Bronchial epithelial cell (primary cell): ENCODE measurements at regions not wholly inside any gene's neighbourhood (a gene's known extent, or its start where the extent isn't known, plus 50 kb on each side); places are given as distances from the start of the nearest gene placed in this dataset.
A peak's percentile ranks its signal among the peaks of the same experiment; 100 is the strongest.

Experiments
- DNase-seq: peaks from one replicate; pipeline ENCODE4 v3.0.0-alpha.2; 2010; ENCODE audit warnings: low read depth
- FAIRE-seq: peaks from 2 replicates; lab custom pipeline; 2011; peaks lifted over from hg19 to GRCh38; lab: Jason Lieb, UNC
- H3K27me3 ChIP-seq: 2 replicates; pipeline ENCODE4 v1.5.1; 2011; ENCODE audit warnings: low read length; ENCODE audit not compliant: control insufficient read depth, insufficient read depth
- H3K36me3 ChIP-seq: 2 replicates; pipeline ENCODE4 v1.5.1; 2011; ENCODE audit warnings: low read length; ENCODE audit not compliant: control insufficient read depth, insufficient read depth
- H3K4me3 ChIP-seq: 2 replicates; pipeline ENCODE4 v1.5.1; 2011; ENCODE audit warnings: mild to moderate bottlenecking, low read depth, low read length, control low read depth
- CTCF ChIP-seq: IDR thresholded peaks from 2 replicates; pipeline ENCODE4 v1.5.1; 2011; ENCODE audit warnings: mild to moderate bottlenecking, moderate library complexity, low read length, control low read depth, inconsistent platforms; ENCODE audit not compliant: insufficient read depth, severe bottlenecking

- DNase-seq (no peak), FAIRE-seq (no peak)
- Histone ChIP-seq H3K27me3 (no peaks in the 10 kb centered on the region), H3K36me3 (no peaks in the 10 kb centered on the region), H3K4me3 (no peak overlapping the region)
- TF ChIP-seq CTCF, result no peak
These were observed 56.9 kb upstream of the VCAN start for GRCh38 chr5:83414601-83415000.

GRCh38 chr5:83417884-83418283 is 53.7 kb upstream of the VCAN start:
- Histone ChIP-seq H3K36me3 (no peaks in the 10 kb centered on the region), H3K4me3 (no peak overlapping the region), H3K27me3 (no peaks in the 10 kb centered on the region)
- no peak for TF ChIP-seq CTCF
- no peak for FAIRE-seq
- peak; percentile 15 for DNase-seq

- H3K4me3 ChIP-seq, result no peak overlapping the region
- no peak for DNase-seq
- TF ChIP-seq CTCF, result no peak
- H3K36me3 ChIP-seq, result no peaks in the 10 kb centered on the region
- no peaks in the 10 kb centered on the region for H3K27me3 ChIP-seq
- FAIRE-seq, result no peak
These were observed 52.9 kb upstream of the VCAN start for GRCh38 chr5:83418356-83419321.
